ENCODE measurements at regions not wholly inside any gene's neighbourhood (a gene's known extent, or its start where the extent isn't known, plus 50 kb on each side); places are given as distances from the start of the nearest gene placed in this dataset.

GRCh38 chr5:67509402-67510186 is 313.0 kb upstream of the CD180 start:
- H3K4me3 ChIP-seq (ENCODE audit: low read depth, low read length), result no peak overlapping the region
- no peak for DNase-seq (ENCODE audit: low read depth)
- TF ChIP-seq CTCF (IDR thresholded peaks at IDR 0.05; ENCODE audit: insufficient read depth, low read depth, low read length), result no peak

GRCh38 chr5:67506241-67506640 is 309.6 kb upstream of the CD180 start:
- DNase-seq (ENCODE audit: low read depth), result no peak
- H3K4me3 ChIP-seq (ENCODE audit: low read depth, low read length), result no peak overlapping the region
- TF ChIP-seq CTCF (IDR thresholded peaks at IDR 0.05; ENCODE audit: insufficient read depth, low read depth, low read length), result no peak

- DNase-seq (ENCODE audit: low read depth), result no peak
- no peak overlapping the region for H3K4me3 ChIP-seq (ENCODE audit: low read depth, low read length)
- TF ChIP-seq CTCF (IDR thresholded peaks at IDR 0.05; ENCODE audit: insufficient read depth, low read depth, low read length), result no peak
Measured at GRCh38 chr5:67502951-67503350, 306.4 kb upstream of the CD180 start.

- no peak for DNase-seq (ENCODE audit: low read depth)
- TF ChIP-seq CTCF (IDR thresholded peaks at IDR 0.05; ENCODE audit: insufficient read depth, low read depth, low read length), result no peak
- H3K4me3 ChIP-seq (ENCODE audit: low read depth, low read length), result no peak overlapping the region
Measured at GRCh38 chr5:67496051-67496450, 299.5 kb upstream of the CD180 start.

- TF ChIP-seq CTCF (IDR thresholded peaks at IDR 0.05; ENCODE audit: insufficient read depth, low read depth, low read length), result no peak
- DNase-seq (ENCODE audit: low read depth), result no peak
- H3K4me3 ChIP-seq (ENCODE audit: low read depth, low read length), result no peak overlapping the region
Measured at GRCh38 chr5:67495072-67495471, 298.5 kb upstream of the CD180 start.

GRCh38 chr5:67494186-67494855 is 297.7 kb upstream of the CD180 start:
- no peak for DNase-seq (ENCODE audit: low read depth)
- no peak overlapping the region for H3K4me3 ChIP-seq (ENCODE audit: low read depth, low read length)
- TF ChIP-seq CTCF (IDR thresholded peaks at IDR 0.05; ENCODE audit: insufficient read depth, low read depth, low read length), result no peak
